ENCODE measurements at regions not wholly inside any gene's neighbourhood (a gene's known extent, or its start where the extent isn't known, plus 50 kb on each side); places are given as distances from the start of the nearest gene placed in this dataset.
"Not testable (repeated sequence)": the region's sequence is repeated elsewhere in the genome, so short reads cannot be mapped to it uniquely, and the experiment has no call there.

GRCh38 chr13:76267216-76267615 is 619.0 kb downstream of the KCTD12 start:
- no peak for DNase-seq

GRCh38 chr13:76266561-76266960 is 619.6 kb downstream of the KCTD12 start:
- no peak for DNase-seq

- DNase-seq, result no peak
These were observed 614.1 kb downstream of the LMO7 start for GRCh38 chr13:76250211-76250610.

GRCh38 chr13:76245920-76246319 is 609.8 kb downstream of the LMO7 start:
- DNase-seq, result no peak

GRCh38 chr13:76245211-76245610 is 609.1 kb downstream of the LMO7 start:
- DNase-seq, result peak; percentile 39

GRCh38 chr13:76243120-76243519 is 607.0 kb downstream of the LMO7 start:
- not testable (repeated sequence) for DNase-seq

GRCh38 chr13:76239031-76239680 is 603.0 kb downstream of the LMO7 start:
- no peak for DNase-seq

- DNase-seq, result no peak
These were observed 595.5 kb downstream of the LMO7 start for GRCh38 chr13:76231522-76232167.

- no peak for DNase-seq
These were observed 593.2 kb downstream of the LMO7 start for GRCh38 chr13:76229281-76229680.

GRCh38 chr13:76226941-76227340 is 590.8 kb downstream of the LMO7 start:
- DNase-seq, result no peak

GRCh38 chr13:76225815-76226489 is 589.8 kb downstream of the LMO7 start:
- DNase-seq, result peak; percentile 80

- DNase-seq, result no peak
These were observed 587.9 kb downstream of the LMO7 start for GRCh38 chr13:76223999-76224398.

- no peak for DNase-seq
These were observed 587.4 kb downstream of the LMO7 start for GRCh38 chr13:76223565-76223964.

GRCh38 chr13:76222511-76222910 is 586.4 kb downstream of the LMO7 start:
- no peak for DNase-seq

- DNase-seq, result no peak
These were observed 580.6 kb downstream of the LMO7 start for GRCh38 chr13:76216729-76217128.

GRCh38 chr13:76214001-76214400 is 577.9 kb downstream of the LMO7 start:
- no peak for DNase-seq

GRCh38 chr13:76213423-76213904 is 577.3 kb downstream of the LMO7 start:
- DNase-seq, result no peak

- DNase-seq, result no peak
These were observed 574.1 kb downstream of the LMO7 start for GRCh38 chr13:76210262-76210661.

- DNase-seq, result no peak
These were observed 562.5 kb downstream of the LMO7 start for GRCh38 chr13:76198568-76199163.

- DNase-seq, result no peak
These were observed 553.9 kb downstream of the LMO7 start for GRCh38 chr13:76189882-76190519.

GRCh38 chr13:76175961-76176725 is 540.0 kb downstream of the LMO7 start:
- DNase-seq, result no peak

- DNase-seq, result no peak
These were observed 532.5 kb downstream of the LMO7 start for GRCh38 chr13:76168661-76169060.
